Chondrocyte (in vitro differentiated cells): ENCODE measurements at regions not wholly inside any gene's neighbourhood (a gene's known extent, or its start where the extent isn't known, plus 50 kb on each side); places are given as distances from the start of the nearest gene placed in this dataset.

Experiments used
- DNase-seq: peaks from one replicate; pipeline ENCODE4 v3.0.0; 2021; ENCODE audit warnings: mixed read lengths, low spot score
- H3K27ac Mint-ChIP-seq: one replicate; pipeline ENCODE4 v1.8.0; 2021; ENCODE audit warnings: mild to moderate bottlenecking, moderate library complexity, mixed read lengths; ENCODE audit not compliant: unreplicated experiment
- H3K27me3 Mint-ChIP-seq: 2 replicates; pipeline ENCODE4 v1.8.0; 2021; ENCODE audit warnings: low read depth, mixed read lengths
- H3K36me3 Mint-ChIP-seq: 2 replicates; pipeline ENCODE4 v1.8.0; 2021; ENCODE audit warnings: low read depth, mixed read lengths
- H3K4me1 Mint-ChIP-seq: 2 replicates; pipeline ENCODE4 v1.8.0; 2021; ENCODE audit warnings: low read depth, mild to moderate bottlenecking, mixed read lengths
- H3K4me3 Mint-ChIP-seq: one replicate; pipeline ENCODE4 v1.8.0; 2021; ENCODE audit warnings: mild to moderate bottlenecking, moderate library complexity, mixed read lengths; ENCODE audit not compliant: unreplicated experiment
- H3K9me3 Mint-ChIP-seq: 2 replicates; pipeline ENCODE4 v1.8.0; 2021; ENCODE audit warnings: low read depth, mixed read lengths
- CTCF ChIP-seq: fragments of 200-600 bp; sonication (generic); IDR thresholded peaks from 2 replicates; pipeline ENCODE4 v1.5.0; 2021; ENCODE audit warnings: antibody characterized with exemption, mild to moderate bottlenecking, moderate library complexity

- Mint-ChIP-seq H3K27ac (no peak overlapping the region), H3K4me3 (no peak overlapping the region), H3K9me3 (no peaks in the 10 kb centered on the region), H3K4me1 (no peaks in the 10 kb centered on the region), H3K36me3 (peaks cover 4% of the 10 kb centered on the region), H3K27me3 (no peaks in the 10 kb centered on the region)
- TF ChIP-seq CTCF, result no peak
- DNase-seq, result no peak
Measured at GRCh38 chr5:94043311-94043710, 301.9 kb upstream of the POU5F2 start.

- Mint-ChIP-seq H3K9me3 (no peaks in the 10 kb centered on the region), H3K27ac (no peak overlapping the region), H3K27me3 (no peaks in the 10 kb centered on the region), H3K36me3 (peaks cover 2% of the 10 kb centered on the region), H3K4me3 (no peak overlapping the region), H3K4me1 (no peaks in the 10 kb centered on the region)
- no peak for DNase-seq
- TF ChIP-seq CTCF, result no peak
Measured at GRCh38 chr5:94040591-94041148, 299.3 kb upstream of the POU5F2 start.

GRCh38 chr5:94039101-94039500 lies 297.7 kb upstream of the POU5F2 start:
- H3K27ac Mint-ChIP-seq, result no peak overlapping the region
- H3K4me3 Mint-ChIP-seq, result no peak overlapping the region
- no peaks in the 10 kb centered on the region for H3K36me3 Mint-ChIP-seq
- no peak for TF ChIP-seq CTCF
- H3K9me3 Mint-ChIP-seq, result no peaks in the 10 kb centered on the region
- no peaks in the 10 kb centered on the region for H3K4me1 Mint-ChIP-seq
- DNase-seq, result no peak
- no peaks in the 10 kb centered on the region for H3K27me3 Mint-ChIP-seq

- no peak for TF ChIP-seq CTCF
- no peak for DNase-seq
- H3K4me1 Mint-ChIP-seq, result no peaks in the 10 kb centered on the region
- no peak overlapping the region for H3K4me3 Mint-ChIP-seq
- no peaks in the 10 kb centered on the region for H3K36me3 Mint-ChIP-seq
- no peaks in the 10 kb centered on the region for H3K9me3 Mint-ChIP-seq
- no peak overlapping the region for H3K27ac Mint-ChIP-seq
- H3K27me3 Mint-ChIP-seq, result no peaks in the 10 kb centered on the region
Measured at GRCh38 chr5:94031631-94032030, 290.2 kb upstream of the POU5F2 start.

- H3K4me3 Mint-ChIP-seq, result no peak overlapping the region
- no peaks in the 10 kb centered on the region for H3K27me3 Mint-ChIP-seq
Measured at GRCh38 chr5:94028001-94028400, 286.6 kb upstream of the POU5F2 start.

More at GRCh38 chr5:94028001-94028400, 286.6 kb upstream of the POU5F2 start:
- Mint-ChIP-seq H3K9me3 (no peaks in the 10 kb centered on the region), H3K36me3 (no peaks in the 10 kb centered on the region), H3K27ac (no peak overlapping the region), H3K4me1 (no peaks in the 10 kb centered on the region)
- no peak for TF ChIP-seq CTCF
- DNase-seq, result no peak
